IPS DF 4.7 (cell line): ENCODE measurements at regions not wholly inside any gene's neighbourhood (a gene's known extent, or its start where the extent isn't known, plus 50 kb on each side); places are given as distances from the start of the nearest gene placed in this dataset.

Experiments used
- DNase-seq: peaks from one replicate; pipeline ENCODE4 v3.0.0-alpha.2; 2013; ENCODE audit warnings: low spot score; ENCODE audit errors: extremely low read depth

- DNase-seq, result no peak
These were observed 575.5 kb downstream of the GBA3 start for GRCh38 chr4:23268072-23268771.

GRCh38 chr4:23266401-23266800 is 573.7 kb downstream of the GBA3 start:
- DNase-seq, result no peak

- DNase-seq, result no peak
These were observed 567.8 kb downstream of the GBA3 start for GRCh38 chr4:23260511-23260910.

GRCh38 chr4:23245203-23245832 is 552.6 kb downstream of the GBA3 start:
- DNase-seq, result no peak

- no peak for DNase-seq
These were observed 550.2 kb downstream of the GBA3 start for GRCh38 chr4:23242962-23243361.

GRCh38 chr4:23241408-23241807 is 548.7 kb downstream of the GBA3 start:
- DNase-seq, result no peak

- no peak for DNase-seq
These were observed 546.1 kb downstream of the GBA3 start for GRCh38 chr4:23238848-23239247.

GRCh38 chr4:23237771-23238170 is 545.0 kb downstream of the GBA3 start:
- no peak for DNase-seq

GRCh38 chr4:23235628-23236390 is 543.1 kb downstream of the GBA3 start:
- DNase-seq, result no peak

GRCh38 chr4:23234716-23235115 is 542.0 kb downstream of the GBA3 start:
- DNase-seq, result no peak

GRCh38 chr4:23234018-23234417 is 541.3 kb downstream of the GBA3 start:
- DNase-seq, result no peak

GRCh38 chr4:23233596-23233995 is 540.9 kb downstream of the GBA3 start:
- DNase-seq, result no peak

GRCh38 chr4:23232987-23233386 is 540.2 kb downstream of the GBA3 start:
- DNase-seq, result no peak

- DNase-seq, result no peak
These were observed 532.8 kb downstream of the GBA3 start for GRCh38 chr4:23225564-23225963.

GRCh38 chr4:23224684-23225420 is 532.1 kb downstream of the GBA3 start:
- DNase-seq, result no peak

GRCh38 chr4:23220911-23221310 is 528.2 kb downstream of the GBA3 start:
- DNase-seq, result no peak

GRCh38 chr4:23219779-23220408 is 527.2 kb downstream of the GBA3 start:
- DNase-seq, result no peak

- DNase-seq, result no peak
These were observed 520.5 kb downstream of the GBA3 start for GRCh38 chr4:23213198-23213597.

- no peak for DNase-seq
These were observed 519.8 kb downstream of the GBA3 start for GRCh38 chr4:23212558-23212957.

GRCh38 chr4:23207059-23207458 is 514.3 kb downstream of the GBA3 start:
- no peak for DNase-seq

- no peak for DNase-seq
These were observed 510.0 kb downstream of the GBA3 start for GRCh38 chr4:23202712-23203247.
